RWPE2 (cell line): ENCODE measurements at regions not wholly inside any gene's neighbourhood (a gene's known extent, or its start where the extent isn't known, plus 50 kb on each side); places are given as distances from the start of the nearest gene placed in this dataset.
A peak's percentile ranks its signal among the peaks of the same experiment; 100 is the strongest.

ENCODE experiments used
- ATAC-seq: fragments of 200-7000 bp; cut with Tn5 transposase; 3 replicates; pipeline ENCODE4 v1.9.1; 2021; ENCODE audit warnings: low read depth
- DNase-seq: peaks from one replicate; pipeline ENCODE4 v3.0.0-alpha.2; 2020; ENCODE audit warnings: low spot score
- H3K27ac ChIP-seq: fragments of 450-650 bp; 2 replicates; pipeline ENCODE4 v1.5.1; 2017; ENCODE audit warnings: mild to moderate bottlenecking; ENCODE audit not compliant: poor library complexity, severe bottlenecking
- H3K27me3 ChIP-seq: fragments of 250-450 bp; sonication (Bioruptor Pico); 2 replicates; pipeline ENCODE4 v1.5.1; 2021; ENCODE audit warnings: mild to moderate bottlenecking, moderate library complexity; ENCODE audit not compliant: insufficient read depth, poor library complexity, severe bottlenecking
- H3K36me3 ChIP-seq: fragments of 250-450 bp; sonication (Bioruptor Pico); 2 replicates; pipeline ENCODE4 v1.5.1; 2020; ENCODE audit warnings: low read depth, mild to moderate bottlenecking, moderate library complexity
- H3K4me1 ChIP-seq: fragments of 250-450 bp; sonication (Bioruptor Pico); 2 replicates; pipeline ENCODE4 v1.5.1; 2021; ENCODE audit warnings: mild to moderate bottlenecking, moderate library complexity; ENCODE audit not compliant: insufficient read depth, poor library complexity, severe bottlenecking
- H3K4me3 ChIP-seq: fragments of 250-450 bp; sonication (Bioruptor Pico); 2 replicates; pipeline ENCODE4 v1.5.1; 2021; ENCODE audit warnings: mild to moderate bottlenecking, moderate library complexity; ENCODE audit not compliant: severe bottlenecking
- H3K9me3 ChIP-seq: fragments of 250-450 bp; sonication (Bioruptor Pico); 2 replicates; pipeline ENCODE4 v1.5.1; 2021; ENCODE audit warnings: mild to moderate bottlenecking, moderate library complexity; ENCODE audit not compliant: severe bottlenecking
- TF ChIP-seq, protein P1 (sequence below): fragments of 450-650 bp; IDR thresholded peaks from one replicate; pipeline ENCODE4 v1.5.1; 2017; ENCODE audit warnings: mild to moderate bottlenecking, moderate library complexity; ENCODE audit not compliant: poor library complexity, severe bottlenecking

- no peak for DNase-seq
- H3K4me1 ChIP-seq = peaks cover 14% of the 10 kb centered on the region
- no peak overlapping the region for H3K27ac ChIP-seq
- TF ChIP-seq, protein P1, sequence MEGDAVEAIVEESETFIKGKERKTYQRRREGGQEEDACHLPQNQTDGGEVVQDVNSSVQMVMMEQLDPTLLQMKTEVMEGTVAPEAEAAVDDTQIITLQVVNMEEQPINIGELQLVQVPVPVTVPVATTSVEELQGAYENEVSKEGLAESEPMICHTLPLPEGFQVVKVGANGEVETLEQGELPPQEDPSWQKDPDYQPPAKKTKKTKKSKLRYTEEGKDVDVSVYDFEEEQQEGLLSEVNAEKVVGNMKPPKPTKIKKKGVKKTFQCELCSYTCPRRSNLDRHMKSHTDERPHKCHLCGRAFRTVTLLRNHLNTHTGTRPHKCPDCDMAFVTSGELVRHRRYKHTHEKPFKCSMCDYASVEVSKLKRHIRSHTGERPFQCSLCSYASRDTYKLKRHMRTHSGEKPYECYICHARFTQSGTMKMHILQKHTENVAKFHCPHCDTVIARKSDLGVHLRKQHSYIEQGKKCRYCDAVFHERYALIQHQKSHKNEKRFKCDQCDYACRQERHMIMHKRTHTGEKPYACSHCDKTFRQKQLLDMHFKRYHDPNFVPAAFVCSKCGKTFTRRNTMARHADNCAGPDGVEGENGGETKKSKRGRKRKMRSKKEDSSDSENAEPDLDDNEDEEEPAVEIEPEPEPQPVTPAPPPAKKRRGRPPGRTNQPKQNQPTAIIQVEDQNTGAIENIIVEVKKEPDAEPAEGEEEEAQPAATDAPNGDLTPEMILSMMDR = no peak
- H3K27me3 ChIP-seq = no peaks in the 10 kb centered on the region
- H3K9me3 ChIP-seq = no peaks in the 10 kb centered on the region
- ATAC-seq = no peak
- no peak overlapping the region for H3K4me3 ChIP-seq
- no peaks in the 10 kb centered on the region for H3K36me3 ChIP-seq
These were observed 125.9 kb upstream of the TNFAIP3 start for GRCh38 chr6:137740967-137741761.

DNA sequence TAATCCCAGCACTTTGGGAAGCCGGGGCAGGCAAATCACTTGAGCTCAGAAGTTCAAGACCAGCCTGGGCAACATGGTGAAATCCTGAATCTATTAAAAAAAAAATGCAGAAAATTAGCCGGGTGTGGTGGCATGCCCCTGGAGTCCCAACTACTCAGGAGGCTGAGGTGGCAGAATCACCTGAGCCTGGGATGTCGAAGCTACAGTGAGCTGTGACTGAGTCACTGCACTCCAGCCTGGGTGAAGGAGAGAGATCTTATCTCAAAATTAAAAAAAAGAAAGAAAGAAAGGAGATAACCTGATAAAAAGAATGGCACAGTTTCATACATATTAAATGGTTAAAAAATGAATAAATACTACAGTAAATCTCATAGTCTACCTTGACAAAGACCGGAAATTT, 123.6 kb upstream of the TNFAIP3 start:
- Histone ChIP-seq H3K36me3 (no peaks in the 10 kb centered on the region), H3K27me3 (no peaks in the 10 kb centered on the region), H3K9me3 (no peaks in the 10 kb centered on the region), H3K27ac (peak overlapping the region; percentile 21), H3K4me1 (peaks cover 6% of the 10 kb centered on the region), H3K4me3 (no peak overlapping the region)
- DNase-seq = no peak
- TF ChIP-seq, protein P1 = no peak
- peak; percentile 82 for ATAC-seq

- TF ChIP-seq, protein P1 = no peak
- Histone ChIP-seq H3K27ac (no peak overlapping the region), H3K4me3 (no peak overlapping the region), H3K36me3 (no peaks in the 10 kb centered on the region), H3K27me3 (no peaks in the 10 kb centered on the region), H3K4me1 (peaks cover 6% of the 10 kb centered on the region), H3K9me3 (no peaks in the 10 kb centered on the region)
- ATAC-seq (no peak), DNase-seq (no peak)
These were observed 122.2 kb upstream of the TNFAIP3 start for GRCh38 chr6:137744877-137745276.

- Histone ChIP-seq H3K4me1 (peaks cover 6% of the 10 kb centered on the region), H3K36me3 (no peaks in the 10 kb centered on the region), H3K27me3 (no peaks in the 10 kb centered on the region), H3K4me3 (no peak overlapping the region), H3K27ac (no peak overlapping the region), H3K9me3 (no peaks in the 10 kb centered on the region)
- TF ChIP-seq, protein P1 = no peak
- ATAC-seq (peak; percentile 40; the same call in 1 of the 3 replicates), DNase-seq (no peak)
These were observed 121.7 kb upstream of the TNFAIP3 start for GRCh38 chr6:137745321-137745720.

DNA sequence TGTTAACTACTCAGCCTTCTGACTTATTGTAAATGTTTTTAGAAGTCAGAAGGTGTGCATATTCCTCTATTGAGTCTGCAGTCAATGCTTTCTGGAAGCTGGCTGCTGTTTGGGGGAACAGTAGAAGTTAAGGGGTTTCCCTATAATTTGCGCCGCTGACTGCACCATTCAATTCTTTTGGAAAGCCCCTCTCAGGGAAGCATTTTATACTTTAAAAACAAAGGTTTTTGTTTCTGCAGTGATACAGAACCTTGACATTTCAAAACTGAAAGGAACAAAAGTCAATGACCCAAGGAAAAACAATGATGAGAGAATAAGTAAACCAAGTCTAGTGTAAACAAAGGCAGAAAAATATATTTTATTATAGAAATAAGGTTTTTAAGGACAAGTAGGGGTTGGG, 120.8 kb upstream of the TNFAIP3 start:
- DNase-seq = no peak
- Histone ChIP-seq H3K9me3 (no peaks in the 10 kb centered on the region), H3K4me3 (no peak overlapping the region), H3K4me1 (peaks cover 6% of the 10 kb centered on the region), H3K36me3 (no peaks in the 10 kb centered on the region), H3K27ac (no peak overlapping the region), H3K27me3 (no peaks in the 10 kb centered on the region)
- TF ChIP-seq, protein P1 = no peak
- no peak for ATAC-seq
